GM19043 (cell line): ENCODE measurements at regions not wholly inside any gene's neighbourhood (a gene's known extent, or its start where the extent isn't known, plus 50 kb on each side); places are given as distances from the start of the nearest gene placed in this dataset.
"Not testable (repeated sequence)": the region's sequence is repeated elsewhere in the genome, so short reads cannot be mapped to it uniquely, and the experiment has no call there.

Experiments used
- ATAC-seq: cut with Tn5 transposase; IDR thresholded peaks from one replicate; pipeline ENCODE4 v1.9.1; 2021; ENCODE audit warnings: low read depth; ENCODE audit not compliant: unreplicated experiment

GRCh38 chrX:104513162-104513561, 52.8 kb upstream of the IL1RAPL2 start:
- ATAC-seq = no peak

- ATAC-seq = no peak
Measured at GRCh38 chrX:104510801-104511200, 55.2 kb upstream of the IL1RAPL2 start.

GRCh38 chrX:104502460-104502859, 63.5 kb upstream of the IL1RAPL2 start:
- no peak for ATAC-seq

GRCh38 chrX:104488811-104489210, 77.2 kb upstream of the IL1RAPL2 start:
- no peak for ATAC-seq

- no peak for ATAC-seq
Measured at GRCh38 chrX:104486691-104487090, 79.3 kb upstream of the IL1RAPL2 start.

- ATAC-seq = no peak
Measured at GRCh38 chrX:104482757-104483156, 83.2 kb upstream of the IL1RAPL2 start.

- no peak for ATAC-seq
Measured at GRCh38 chrX:104469771-104470170, 96.2 kb upstream of the IL1RAPL2 start.

- no peak for ATAC-seq
Measured at GRCh38 chrX:104459796-104460195, 106.2 kb upstream of the IL1RAPL2 start.

- ATAC-seq = not testable (repeated sequence)
Measured at GRCh38 chrX:104457130-104457529, 108.9 kb upstream of the IL1RAPL2 start.

GRCh38 chrX:104450316-104450715, 115.7 kb upstream of the IL1RAPL2 start:
- no peak for ATAC-seq

GRCh38 chrX:104445591-104445990, 120.4 kb upstream of the IL1RAPL2 start:
- ATAC-seq = no peak

GRCh38 chrX:104435249-104435648, 130.8 kb upstream of the IL1RAPL2 start:
- no peak for ATAC-seq

GRCh38 chrX:104432321-104432720, 133.7 kb upstream of the IL1RAPL2 start:
- no peak for ATAC-seq

GRCh38 chrX:104430742-104431119, 135.3 kb upstream of the IL1RAPL2 start:
- no peak for ATAC-seq

- no peak for ATAC-seq
Measured at GRCh38 chrX:104430072-104430741, 135.8 kb upstream of the IL1RAPL2 start.

GRCh38 chrX:104428231-104428630, 137.8 kb upstream of the IL1RAPL2 start:
- no peak for ATAC-seq

- ATAC-seq = no peak
Measured at GRCh38 chrX:104427693-104428092, 138.3 kb upstream of the IL1RAPL2 start.

- no peak for ATAC-seq
Measured at GRCh38 chrX:104427073-104427472, 138.9 kb upstream of the IL1RAPL2 start.

GRCh38 chrX:104420907-104421306, 145.1 kb upstream of the IL1RAPL2 start:
- no peak for ATAC-seq

GRCh38 chrX:104419926-104420325, 146.1 kb upstream of the IL1RAPL2 start:
- ATAC-seq = no peak

GRCh38 chrX:104419211-104419610, 146.8 kb upstream of the IL1RAPL2 start:
- no peak for ATAC-seq

GRCh38 chrX:104411800-104412199, 154.2 kb upstream of the IL1RAPL2 start:
- no peak for ATAC-seq

GRCh38 chrX:104400387-104400786, 145.7 kb upstream of the ESX1 start:
- no peak for ATAC-seq
